Keratinocyte (primary cell): ENCODE measurements at regions not wholly inside any gene's neighbourhood (a gene's known extent, or its start where the extent isn't known, plus 50 kb on each side); places are given as distances from the start of the nearest gene placed in this dataset.

Experiments used
- CTCF ChIP-seq, 3 experiments: IDR thresholded peaks in 1 of 3; conservative IDR thresholded peaks in 1 of 3; optimal IDR thresholded peaks in 1 of 3; 2 replicates in 2 of 3; 3 replicates in 1 of 3; pipeline versions ENCODE3 to v1.5.1; 2011; ENCODE audit warnings: low read length in 3 of 3, mild to moderate bottlenecking in 3 of 3, moderate library complexity in 2 of 3, control low read depth in 1 of 3, inconsistent platforms in 1 of 3; ENCODE audit not compliant: insufficient read depth in 2 of 3; ENCODE audit errors: extremely low read depth in 1 of 3
- EZH2 ChIP-seq: IDR thresholded peaks from one replicate; pipeline ENCODE4 v1.6.1; 2012; ENCODE audit warnings: inconsistent platforms, mild to moderate bottlenecking, low read length, moderate library complexity

- TF ChIP-seq CTCF (optimal IDR thresholded peaks at IDR 0.05 in 1 of 3, IDR thresholded peaks at IDR 0.05 in 1 of 3, conservative IDR thresholded peaks at IDR 0.05 in 1 of 3; ENCODE audit: extremely low read depth in 1 of 3, insufficient read depth in 2 of 3, low read length in 3 of 3) (no peak), EZH2 (no peak)
These were observed 989.5 kb downstream of the TUSC7 start for GRCh38 chr3:117699058-117699457.
